CD4-positive, CD25-positive, alpha-beta regulatory T cell (primary cell): ENCODE measurements at regions not wholly inside any gene's neighbourhood (a gene's known extent, or its start where the extent isn't known, plus 50 kb on each side); places are given as distances from the start of the nearest gene placed in this dataset.

Experiments
- ATAC-seq, 2 donors: fragments of 150-1000 bp; cut with Tn5 transposase; one replicate each; pipeline ENCODE4 v1.10.0; 2021; ENCODE audit warnings: low read depth in 2 of 2, moderate number of reproducible peaks in 2 of 2, moderate library complexity in 1 of 2
- DNase-seq, 3 donors: peaks; one replicate each; pipeline versions ENCODE4 v3.0.0 to v3.0.0-alpha.2; 2012 to 2022; ENCODE audit warnings: mixed read lengths in 1 of 3
- H3K27ac ChIP-seq: one replicate; pipeline ENCODE4 v1.7.0; 2013; ENCODE audit warnings: mild to moderate bottlenecking, low read length; ENCODE audit not compliant: insufficient read depth, poor library complexity, severe bottlenecking
- H3K27me3 ChIP-seq: one replicate; pipeline ENCODE4 v1.7.0; 2013; ENCODE audit warnings: low read length; ENCODE audit not compliant: control insufficient read depth, insufficient read depth
- H3K36me3 ChIP-seq: one replicate; pipeline ENCODE4 v1.7.0; 2013; ENCODE audit warnings: mild to moderate bottlenecking, low read length, moderate library complexity; ENCODE audit not compliant: control insufficient read depth, insufficient read depth
- H3K4me1 ChIP-seq: 2 replicates; pipeline ENCODE4 v1.7.0; 2013; ENCODE audit warnings: mild to moderate bottlenecking, low read length; ENCODE audit not compliant: insufficient read depth, control insufficient read depth, poor library complexity, severe bottlenecking
- H3K4me3 ChIP-seq: one replicate; pipeline ENCODE4 v1.7.0; 2013; ENCODE audit warnings: low read depth, mild to moderate bottlenecking, low read length, moderate library complexity
- H3K9me3 ChIP-seq, 2 experiments: 1 replicate in 1 of 2; 2 replicates in 1 of 2; pipeline ENCODE4 v1.7.0; 2013; ENCODE audit warnings: low read length in 2 of 2, mild to moderate bottlenecking in 1 of 2, moderate library complexity in 1 of 2; ENCODE audit not compliant: control insufficient read depth in 2 of 2
- H3K27ac Mint-ChIP-seq, 3 donors: one replicate each; pipeline ENCODE4 v1.8.0; 2020 to 2022; ENCODE audit warnings: mild to moderate bottlenecking in 3 of 3, mixed read lengths in 3 of 3, moderate library complexity in 2 of 3
- H3K27me3 Mint-ChIP-seq: one replicate; pipeline ENCODE4 v1.8.0; 2022; ENCODE audit warnings: mild to moderate bottlenecking, mixed read lengths
- H3K36me3 Mint-ChIP-seq: one replicate; pipeline ENCODE4 v1.8.0; 2020; ENCODE audit warnings: mixed read lengths
- H3K4me1 Mint-ChIP-seq, 4 donors: one replicate each; pipeline ENCODE4 v1.8.0; 2020 to 2022; ENCODE audit warnings: mixed read lengths in 4 of 4, mild to moderate bottlenecking in 1 of 4
- H3K4me3 Mint-ChIP-seq, 4 donors: one replicate each; pipeline ENCODE4 v1.8.0; 2020 to 2022; ENCODE audit warnings: mild to moderate bottlenecking in 4 of 4, mixed read lengths in 4 of 4, moderate library complexity in 3 of 4
- H3K9me3 Mint-ChIP-seq, 7 donors: one replicate each; pipeline ENCODE4 v1.8.0; 2020 to 2022; ENCODE audit warnings: mixed read lengths in 7 of 7, mild to moderate bottlenecking in 3 of 7, moderate library complexity in 2 of 7

DNA sequence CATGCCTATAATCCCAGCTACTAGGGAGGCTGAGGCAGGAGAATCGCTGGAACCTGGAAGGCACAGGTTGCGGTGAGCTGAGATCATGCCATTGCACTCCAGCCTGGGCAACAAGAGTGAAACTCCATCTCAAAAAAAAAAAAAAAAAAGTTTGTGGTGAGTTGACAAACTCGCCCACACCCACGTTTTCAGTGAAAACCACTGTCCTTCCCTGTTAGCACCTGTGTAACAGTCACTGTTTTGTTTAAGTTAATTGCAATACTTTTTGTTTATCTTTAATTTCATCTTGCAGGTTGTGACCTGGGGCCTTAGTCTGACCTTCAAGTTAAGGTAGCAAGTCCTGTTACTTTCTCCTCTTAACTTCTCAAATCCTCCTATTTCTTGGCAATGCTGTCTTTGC is 65.5 kb upstream of the SKOR2 start:
- Histone ChIP-seq H3K4me1 (no peaks in the 10 kb centered on the region), H3K9me3 (no peaks in the 10 kb centered on the region), H3K36me3 (no peaks in the 10 kb centered on the region), H3K4me3 (no peak overlapping the region), H3K27ac (no peak overlapping the region), H3K27me3 (no peaks in the 10 kb centered on the region)
- Mint-ChIP-seq H3K36me3 (no peaks in the 10 kb centered on the region), H3K27ac (no peak overlapping the region), H3K4me1 (no peaks in the 10 kb centered on the region), H3K9me3 (peaks cover 0 to 2% (median 0%) of the 10 kb centered on the region in 7 donors), H3K4me3 (no peak overlapping the region), H3K27me3 (peaks cover 5% of the 10 kb centered on the region)
- ATAC-seq (no peak), DNase-seq (no peak)

DNA sequence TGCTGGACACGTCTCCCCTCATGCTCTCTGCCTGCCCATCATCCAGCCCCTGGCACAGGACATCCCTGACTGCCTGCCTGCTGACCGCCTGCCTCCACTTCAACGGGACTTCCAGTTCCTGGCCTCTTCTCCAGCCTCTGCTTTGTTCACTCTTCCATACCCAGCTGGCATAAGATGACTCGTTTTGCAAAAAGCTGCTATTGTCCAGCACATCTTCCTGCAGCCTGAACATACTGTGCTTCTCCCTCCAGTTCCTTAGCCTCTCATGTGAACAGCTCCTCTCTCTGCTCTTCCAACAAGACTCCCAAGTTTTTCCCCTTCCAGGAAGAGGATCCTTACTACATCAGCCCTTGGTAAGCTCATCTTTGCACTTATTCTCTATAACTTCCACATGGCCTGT is 62.4 kb upstream of the SKOR2 start:
- H3K27ac Mint-ChIP-seq, result no peak overlapping the region
- H3K4me3 Mint-ChIP-seq, result no peak overlapping the region

DNA sequence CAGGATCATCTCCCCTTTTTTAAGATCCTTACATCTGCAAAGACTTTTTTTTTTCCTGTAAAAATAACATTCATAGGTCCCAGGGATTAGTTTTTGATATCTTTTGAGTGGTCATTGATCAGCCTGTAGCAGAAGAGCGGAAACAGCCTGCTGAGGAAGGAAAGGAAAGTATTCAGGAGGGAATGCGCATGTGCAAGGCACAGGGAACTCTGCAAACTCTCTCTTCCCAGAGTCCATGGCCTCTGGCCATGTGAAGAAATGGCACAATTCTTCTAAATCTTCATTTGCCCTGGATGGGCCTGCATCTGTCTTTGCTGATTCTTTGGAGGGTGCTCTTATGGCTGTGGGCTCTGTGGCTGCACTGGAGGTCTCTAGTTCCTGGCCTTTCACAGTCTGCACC is 60.1 kb upstream of the SKOR2 start:
- Histone ChIP-seq H3K4me3 (no peak overlapping the region), H3K36me3 (no peaks in the 10 kb centered on the region), H3K4me1 (no peaks in the 10 kb centered on the region), H3K27ac (no peak overlapping the region), H3K27me3 (no peaks in the 10 kb centered on the region), H3K9me3 (no peaks in the 10 kb centered on the region)
- Mint-ChIP-seq H3K4me1 (peaks cover 0 to 2% (median 0%) of the 10 kb centered on the region in 4 donors), H3K9me3 (peaks cover 0 to 2% (median 0%) of the 10 kb centered on the region in 7 donors), H3K4me3 (no peak overlapping the region), H3K36me3 (no peaks in the 10 kb centered on the region), H3K27ac (no peak overlapping the region), H3K27me3 (no peaks in the 10 kb centered on the region)
- no peak for DNase-seq
- ATAC-seq, result no peak

More for the DNA sequence above, 62.4 kb upstream of the SKOR2 start:
- no peak overlapping the region for H3K27ac ChIP-seq
- no peaks in the 10 kb centered on the region for H3K4me1 ChIP-seq
- H3K9me3 Mint-ChIP-seq, result peaks cover 0 to 4% (median 0%) of the 10 kb centered on the region in 7 donors
- H3K4me1 Mint-ChIP-seq, result peaks cover 0 to 2% (median 0%) of the 10 kb centered on the region in 4 donors
- no peak for DNase-seq
- H3K9me3 ChIP-seq, result no peaks in the 10 kb centered on the region
- no peak for ATAC-seq
- H3K27me3 ChIP-seq, result no peaks in the 10 kb centered on the region
- H3K27me3 Mint-ChIP-seq, result no peaks in the 10 kb centered on the region
- no peaks in the 10 kb centered on the region for H3K36me3 ChIP-seq
- H3K4me3 ChIP-seq, result no peak overlapping the region
- H3K36me3 Mint-ChIP-seq, result no peaks in the 10 kb centered on the region
